ENCODE measurements at regions not wholly inside any gene's neighbourhood (a gene's known extent, or its start where the extent isn't known, plus 50 kb on each side); places are given as distances from the start of the nearest gene placed in this dataset.
"Not testable (repeated sequence)": the region's sequence is repeated elsewhere in the genome, so short reads cannot be mapped to it uniquely, and the experiment has no call there.

DNA sequence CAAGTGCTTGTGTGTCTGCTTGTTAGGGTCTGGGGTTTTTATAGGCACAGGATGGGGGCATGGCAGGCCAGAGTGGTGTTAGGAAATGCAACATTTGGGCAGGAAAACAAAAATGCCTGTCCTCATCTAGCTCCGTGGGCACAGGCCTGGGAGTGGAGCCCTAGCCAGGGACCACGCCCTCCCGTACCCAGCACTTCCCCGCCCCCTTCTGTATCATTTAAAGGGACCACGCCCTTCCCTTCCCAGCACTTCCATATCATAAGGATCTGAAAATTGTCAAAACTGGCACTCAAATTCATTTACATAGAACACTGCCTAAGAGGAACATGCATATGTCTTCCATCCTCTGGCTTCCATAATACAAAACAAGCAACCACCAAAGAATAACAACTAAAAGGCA, 185.8 kb downstream of the B3GLCT start:
- DNase-seq (ENCODE audit: low read depth): no peak

DNA sequence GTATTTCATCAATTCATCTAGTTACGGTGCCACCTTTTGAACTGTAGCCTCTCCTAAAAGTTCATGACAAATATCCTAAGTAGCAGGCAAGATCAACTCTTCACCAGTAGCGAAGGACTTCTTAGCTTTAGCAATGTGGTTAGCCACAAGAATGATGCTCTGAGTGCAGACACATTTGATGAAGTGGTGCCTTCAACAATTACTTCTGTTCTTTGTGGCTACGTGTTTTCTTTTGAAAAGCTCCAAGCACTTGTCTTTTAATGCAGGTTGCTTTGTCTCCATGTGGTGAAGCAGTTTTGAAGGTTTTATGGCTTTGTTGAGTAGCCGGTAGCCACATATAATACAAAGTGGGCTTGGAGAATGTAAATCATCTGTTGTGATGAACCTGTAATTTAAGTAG, 194.7 kb downstream of the B3GLCT start:
- DNase-seq (ENCODE audit: low read depth): no peak

DNA sequence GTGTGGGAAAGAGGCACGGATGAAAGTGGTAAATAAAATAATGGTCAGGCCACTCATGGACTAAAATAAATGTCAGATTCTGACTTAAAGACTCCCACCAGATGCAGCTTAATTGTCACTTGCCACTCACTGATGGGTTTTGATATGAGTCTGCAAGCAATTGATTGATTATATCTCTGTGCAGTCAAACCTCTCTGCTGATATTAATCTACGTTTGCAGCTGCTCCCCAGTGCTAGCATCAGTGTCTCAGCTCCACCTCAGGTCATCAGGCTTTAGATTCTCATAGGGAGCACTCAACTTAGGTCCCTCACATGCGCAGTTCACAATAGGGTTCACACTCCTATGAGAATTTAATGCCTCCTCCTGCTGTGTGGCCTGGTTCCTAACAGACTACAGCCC, 195.3 kb downstream of the B3GLCT start:
- no peak for DNase-seq (ENCODE audit: low read depth)

DNA sequence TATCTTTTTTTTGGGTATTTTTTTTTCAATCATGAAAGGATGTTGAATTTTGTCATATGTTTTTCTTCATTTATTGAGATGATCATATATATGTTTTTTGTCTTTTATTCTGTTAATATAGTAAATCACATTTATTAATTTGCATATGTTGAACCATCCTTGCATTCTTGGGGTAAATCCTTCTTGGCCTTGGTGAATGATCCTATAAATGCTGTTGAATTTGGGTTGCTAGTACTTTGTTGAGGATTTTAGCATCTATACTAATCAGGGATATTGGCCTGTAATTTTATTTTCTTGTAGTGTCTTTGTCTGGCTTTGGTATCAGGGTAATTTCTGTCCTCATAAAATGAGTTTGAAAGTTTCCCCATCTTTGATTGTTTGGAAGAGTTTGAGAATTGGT, 199.9 kb downstream of the B3GLCT start:
- no peak for DNase-seq (ENCODE audit: low read depth)

DNA sequence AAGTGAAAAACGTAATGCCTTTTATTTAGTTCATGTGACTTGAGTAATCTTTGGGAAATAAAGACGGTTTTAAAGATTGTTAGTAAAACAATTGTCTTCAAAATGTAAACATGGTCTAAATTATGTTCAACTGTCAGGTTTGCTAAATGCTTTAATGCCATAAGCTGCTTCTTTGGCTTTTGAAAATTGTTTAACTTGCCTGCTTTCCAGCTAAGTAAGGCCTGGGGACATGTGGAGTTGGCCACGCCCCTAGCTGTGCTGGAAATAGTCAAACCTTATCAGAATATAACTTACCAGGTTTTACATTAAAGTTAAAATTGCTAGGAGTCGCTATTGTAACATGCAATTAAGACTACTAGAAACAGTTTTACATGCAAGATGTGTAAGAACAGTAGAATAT, 203.9 kb downstream of the B3GLCT start:
- not testable (repeated sequence) for DNase-seq (ENCODE audit: low read depth)

DNA sequence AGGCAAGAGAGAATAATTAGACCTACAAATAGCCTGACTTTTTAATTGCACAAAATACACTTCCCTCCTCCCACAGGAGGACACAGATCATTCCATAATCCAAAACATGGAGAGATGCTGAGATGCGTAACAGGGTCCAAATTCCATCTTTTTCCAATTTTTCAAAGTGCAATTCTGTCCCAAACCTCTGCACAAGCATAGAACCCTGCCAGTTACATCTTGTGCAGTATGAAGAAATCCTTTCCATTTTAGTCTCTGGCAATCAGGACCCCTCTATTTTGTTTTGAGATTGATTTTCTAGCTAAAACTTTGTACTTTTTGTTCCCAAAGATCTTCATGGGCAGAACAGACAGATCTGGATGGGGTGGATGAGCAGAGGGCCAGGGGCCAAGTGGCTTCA, 209.2 kb downstream of the B3GLCT start:
- DNase-seq (ENCODE audit: low read depth): no peak

DNA sequence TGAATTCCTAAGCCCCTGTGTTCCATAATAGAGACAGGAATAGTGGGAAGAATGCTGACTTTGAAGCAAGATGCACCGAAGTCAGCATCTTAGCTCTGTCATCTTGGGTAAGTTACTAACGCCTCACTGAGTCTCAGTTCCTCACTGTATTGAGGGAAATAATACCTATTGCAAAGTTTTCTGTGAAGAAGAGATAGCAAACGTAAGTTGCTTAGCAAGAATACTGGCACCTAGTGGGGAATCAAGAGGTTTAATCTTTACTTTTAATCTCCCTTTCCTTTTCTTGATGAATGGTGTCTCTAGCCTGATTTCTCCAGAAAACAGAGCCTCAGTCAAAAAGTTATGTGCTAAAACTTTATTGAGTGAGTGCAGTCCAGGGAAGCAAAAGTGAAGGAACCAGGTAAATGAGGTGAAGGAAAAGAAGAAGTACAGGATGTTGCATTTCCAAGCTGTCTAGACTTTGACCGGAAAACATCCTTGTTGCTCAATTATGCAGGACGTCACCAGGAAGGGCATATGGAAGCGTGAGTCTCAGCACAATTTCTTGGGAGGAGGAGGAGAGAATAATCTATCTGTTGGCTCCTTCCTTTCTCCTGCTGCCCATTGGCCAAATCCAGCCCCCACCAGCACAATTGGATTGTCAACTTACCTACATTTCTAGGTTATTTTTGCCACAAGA, 210.0 kb downstream of the B3GLCT start:
- no peak for DNase-seq (ENCODE audit: low read depth)

DNA sequence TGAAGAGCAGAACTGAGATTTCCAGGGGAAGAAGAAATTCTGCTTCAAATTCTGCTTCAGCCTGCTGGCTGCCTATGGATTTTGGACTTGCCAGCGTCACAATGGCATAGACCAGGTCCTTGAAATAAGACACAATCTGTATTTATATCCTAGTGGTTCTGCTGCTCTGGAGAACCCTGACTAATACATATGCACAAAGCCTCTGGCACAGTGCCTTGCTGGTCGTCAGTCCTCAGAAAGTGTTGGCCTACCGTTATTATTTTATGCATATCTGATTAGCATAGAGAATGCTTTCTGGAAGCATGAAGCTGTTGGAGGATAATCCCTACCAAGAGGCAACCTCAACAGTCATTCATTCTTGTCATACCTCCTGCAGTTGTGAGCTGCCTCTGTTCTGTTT, 213.7 kb downstream of the B3GLCT start:
- DNase-seq (ENCODE audit: low read depth): no peak

DNA sequence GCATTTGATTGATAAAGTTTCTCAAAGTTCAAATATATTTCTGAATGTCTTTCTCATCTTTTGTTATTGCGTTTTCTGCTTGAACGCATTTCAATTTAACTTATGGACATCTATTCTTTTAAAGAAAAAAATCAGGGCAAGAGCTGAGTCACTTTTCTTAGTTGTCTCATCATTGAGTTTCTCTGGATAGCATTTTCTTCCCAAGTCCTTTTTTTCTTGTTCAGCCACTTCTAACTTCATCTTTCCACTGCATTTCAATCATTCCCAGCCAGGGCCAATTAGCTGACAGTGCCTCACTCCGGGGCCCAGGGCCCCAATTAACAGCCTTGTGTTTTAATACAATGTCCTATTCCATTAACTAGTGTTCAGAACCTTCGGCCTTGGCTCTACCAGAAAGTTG, 216.3 kb downstream of the B3GLCT start:
- no peak for DNase-seq (ENCODE audit: low read depth)

DNA sequence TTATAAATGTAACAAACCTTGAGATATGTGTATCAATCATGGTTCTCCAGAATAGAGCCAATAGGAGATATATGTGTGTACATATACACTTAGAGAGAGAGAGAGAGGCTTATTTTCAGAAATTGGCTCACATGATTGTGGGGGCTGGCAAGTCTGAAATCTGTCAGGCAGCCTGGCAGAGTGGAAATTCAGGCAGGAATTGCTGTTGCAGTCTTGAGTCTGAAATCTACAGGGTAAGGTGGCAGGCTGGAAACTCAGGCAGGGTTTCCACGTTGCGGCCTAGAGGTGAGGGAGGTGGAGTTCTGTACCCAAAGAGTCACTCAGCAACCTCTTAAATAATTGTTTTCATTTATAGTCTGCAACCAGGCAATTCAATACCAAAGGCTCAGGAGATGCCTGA, 218.4 kb downstream of the B3GLCT start:
- DNase-seq (ENCODE audit: low read depth): no peak

DNA sequence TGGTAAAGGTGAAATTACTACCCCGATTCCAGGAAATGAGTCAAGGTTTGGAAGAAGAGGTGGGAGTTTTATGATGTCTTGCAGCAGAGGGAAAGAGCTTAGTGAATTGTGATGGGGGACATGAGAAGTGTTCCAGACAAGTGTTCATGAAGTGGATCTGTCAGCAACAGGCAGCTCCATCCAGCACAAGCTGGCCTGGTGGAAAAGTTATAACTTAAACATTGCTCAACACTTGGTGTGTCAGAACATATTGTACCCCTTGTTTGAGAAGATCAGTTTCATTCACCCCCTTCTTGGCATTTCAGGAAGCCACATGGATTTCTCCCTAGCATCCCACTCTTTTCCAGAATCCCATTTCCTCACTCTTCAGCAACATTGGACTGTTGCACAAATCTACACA, 222.0 kb downstream of the B3GLCT start:
- no peak for DNase-seq (ENCODE audit: low read depth)

DNA sequence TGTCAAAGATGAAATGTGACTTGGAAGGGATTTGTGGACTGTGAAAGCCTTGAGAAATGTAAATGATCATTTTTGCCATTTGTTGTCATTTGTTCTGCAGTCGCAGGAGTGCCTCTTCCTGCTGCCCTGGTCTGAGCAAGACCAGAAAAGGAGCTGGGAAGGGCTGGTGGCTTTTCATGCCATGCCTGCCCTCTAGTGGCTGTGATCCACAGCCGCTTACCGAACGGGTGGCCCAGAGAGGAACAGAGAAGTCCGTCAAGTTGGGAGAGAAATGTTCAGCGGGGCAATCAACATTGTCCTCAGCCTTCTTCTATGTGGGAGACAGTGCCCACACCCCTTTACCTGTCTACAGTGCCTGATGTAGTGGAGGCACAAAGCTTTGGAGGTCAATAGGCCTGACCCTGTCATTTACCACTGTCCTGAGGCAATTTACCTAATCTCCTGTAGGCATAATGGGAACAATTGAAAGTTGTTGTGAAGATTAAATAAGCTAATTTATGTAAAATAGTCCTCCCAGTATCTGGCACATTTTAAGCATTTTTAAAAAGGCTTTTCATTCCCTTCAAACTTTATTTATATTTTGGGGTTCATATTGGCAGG, 224.5 kb downstream of the B3GLCT start:
- DNase-seq (ENCODE audit: low read depth): peak; percentile 11

DNA sequence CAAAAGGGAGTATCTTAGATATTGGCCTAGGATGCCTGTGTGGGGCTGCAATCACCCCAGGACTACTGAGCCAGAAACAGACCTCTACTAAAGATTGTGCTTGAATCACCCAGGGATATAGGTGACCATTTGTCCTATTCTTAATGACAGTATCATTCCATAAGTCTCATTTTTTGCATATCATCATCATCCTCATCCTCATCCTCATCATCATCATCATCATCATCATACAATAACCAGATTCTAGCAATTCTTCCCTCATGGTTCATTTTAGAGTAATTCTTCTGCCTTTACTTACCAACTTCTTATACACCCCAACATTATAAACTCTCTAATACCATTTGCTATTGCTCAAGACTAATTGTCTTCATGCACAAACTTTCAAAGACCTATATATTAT, 226.6 kb downstream of the B3GLCT start:
- no peak for DNase-seq (ENCODE audit: low read depth)

DNA sequence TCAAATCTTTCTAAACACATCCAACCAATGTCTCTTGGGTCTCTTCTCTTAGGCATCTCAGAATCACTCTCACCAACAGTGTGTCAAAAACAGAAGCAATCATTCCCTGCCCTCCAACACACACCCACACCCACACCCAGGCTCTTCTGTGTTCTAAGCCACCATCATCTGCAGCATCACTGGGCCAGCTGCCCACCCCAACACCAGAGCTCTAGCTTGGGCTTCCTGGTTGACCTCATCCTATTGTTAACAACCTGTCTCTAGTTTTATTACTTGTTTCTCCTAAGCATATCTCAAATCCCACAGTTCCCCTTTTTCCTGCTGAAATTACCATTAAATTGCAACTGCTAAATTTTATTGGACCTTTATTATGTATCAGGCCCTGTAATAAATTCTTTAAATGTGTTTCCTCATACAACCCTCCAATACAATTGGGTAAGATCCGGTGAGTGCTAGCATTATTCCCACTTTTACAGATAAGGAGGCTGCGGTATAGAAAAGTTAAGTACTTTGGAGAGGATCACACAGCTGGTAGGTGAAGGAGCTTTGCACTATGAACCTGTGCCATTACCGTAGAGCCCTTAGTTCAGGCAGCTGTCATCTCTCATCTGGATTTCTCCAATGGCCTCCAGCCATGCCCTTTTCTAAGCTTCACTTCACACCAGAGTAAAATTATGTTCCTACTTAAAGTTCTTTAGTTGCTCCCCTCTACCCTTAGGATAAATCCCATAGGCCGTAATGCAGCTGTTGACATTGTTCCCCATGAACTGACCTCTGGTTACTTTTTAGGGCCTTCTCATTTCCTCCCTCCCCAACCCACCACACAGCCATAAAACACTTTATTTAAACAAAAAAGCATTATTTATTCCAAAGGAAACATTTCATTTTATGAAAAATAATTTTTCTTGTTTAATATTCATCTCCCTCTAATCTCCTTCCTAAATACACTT, 227.7 kb downstream of the B3GLCT start:
- DNase-seq (ENCODE audit: low read depth): no peak

DNA sequence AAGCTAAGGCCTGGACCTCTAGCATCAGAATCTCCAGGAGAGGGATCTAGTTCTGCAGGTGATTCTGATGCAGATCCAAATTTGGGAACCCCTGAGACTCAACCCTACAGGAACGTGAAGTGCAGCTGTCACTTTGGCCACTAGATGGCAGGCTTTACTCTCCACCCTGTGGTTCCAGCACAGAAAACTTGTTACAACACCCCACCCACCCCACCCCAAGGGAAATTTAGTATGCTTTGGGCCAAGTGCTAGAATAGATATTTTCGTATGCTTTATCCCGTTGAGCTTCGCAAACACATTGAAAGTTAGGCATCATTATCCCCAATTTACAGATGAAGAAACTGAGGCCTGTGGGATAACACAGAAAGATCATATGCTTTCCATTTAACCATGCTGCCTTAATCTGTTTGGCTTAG, 232.0 kb downstream of the B3GLCT start:
- peak; percentile 9 for DNase-seq (ENCODE audit: low read depth)

DNA sequence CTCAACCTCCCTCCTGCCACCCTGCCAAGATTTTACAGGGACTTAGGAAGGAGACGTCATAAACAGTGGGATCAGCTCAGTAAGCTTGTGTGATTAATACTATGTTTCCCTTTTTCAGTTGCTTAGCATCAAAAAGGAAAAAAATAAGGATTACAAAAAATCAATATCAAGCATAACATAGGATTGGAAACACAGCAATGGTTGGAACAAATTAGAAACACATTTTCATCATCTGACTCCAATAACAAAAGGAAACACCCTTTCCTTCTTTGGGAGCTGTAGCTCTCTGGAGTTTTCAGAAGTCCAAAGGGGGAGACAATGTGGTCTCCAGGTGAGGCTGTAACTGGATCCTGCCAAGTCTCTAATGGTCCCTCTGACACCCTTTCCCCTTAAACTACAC, 233.4 kb downstream of the B3GLCT start:
- no peak for DNase-seq (ENCODE audit: low read depth)

DNA sequence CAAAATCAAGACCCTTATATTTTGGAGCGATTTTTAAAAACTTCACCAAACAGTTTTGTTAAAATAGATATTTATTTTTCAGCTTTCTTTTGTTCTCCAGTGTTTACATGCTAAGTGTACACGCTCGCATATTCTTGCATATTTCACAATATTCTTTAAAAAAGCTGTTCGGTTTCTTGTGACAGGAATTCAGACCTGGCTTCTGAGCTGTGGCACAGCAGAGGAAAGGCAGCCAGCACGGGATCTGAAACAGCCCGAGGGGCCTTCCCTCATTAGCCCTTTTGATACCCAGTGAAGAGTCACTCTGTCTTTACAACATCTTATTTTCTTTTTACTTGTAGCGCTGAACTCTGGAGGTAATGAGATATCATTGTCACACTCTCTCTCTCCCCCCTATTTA, 234.0 kb downstream of the B3GLCT start:
- no peak for DNase-seq (ENCODE audit: low read depth)

DNA sequence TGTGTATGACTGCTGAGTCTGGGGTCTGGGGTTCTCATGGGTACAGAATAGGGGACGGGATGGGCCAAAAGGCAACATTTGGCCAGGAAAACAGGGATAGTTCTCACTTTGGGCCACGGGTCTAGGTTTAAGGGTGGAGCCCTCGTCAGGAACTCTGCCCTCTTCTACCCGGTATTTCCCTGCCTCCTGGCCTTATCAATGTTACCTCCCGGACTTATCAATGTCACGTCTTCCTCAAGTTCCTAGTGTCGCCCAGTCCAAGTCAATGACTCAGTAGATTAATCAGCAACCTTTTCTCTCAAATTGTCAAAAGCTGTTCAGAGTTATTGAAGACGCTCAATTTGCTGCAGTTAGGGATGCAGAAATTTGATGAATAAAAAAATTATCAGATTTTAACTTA, 234.8 kb downstream of the B3GLCT start:
- no peak for DNase-seq (ENCODE audit: low read depth)

DNA sequence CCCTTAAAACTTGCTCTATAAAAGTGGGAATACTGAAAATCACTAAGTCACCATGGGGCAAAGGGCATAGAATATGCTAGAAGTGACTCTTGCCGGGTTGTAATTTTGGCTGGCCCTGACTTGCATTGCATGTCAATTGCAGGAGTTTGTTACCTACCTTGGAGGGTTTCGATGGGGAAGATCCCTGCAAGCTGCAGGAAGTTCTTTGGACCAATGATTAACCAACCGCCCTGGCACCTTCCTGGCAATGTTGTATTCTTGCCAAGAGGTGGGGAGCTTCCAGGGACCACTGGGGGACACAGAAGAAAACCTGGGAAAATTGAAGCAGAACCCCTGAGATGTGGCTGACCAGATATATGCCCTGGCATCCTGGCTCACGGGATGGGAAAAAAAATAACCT, 235.8 kb downstream of the B3GLCT start:
- no peak for DNase-seq (ENCODE audit: low read depth)

DNA sequence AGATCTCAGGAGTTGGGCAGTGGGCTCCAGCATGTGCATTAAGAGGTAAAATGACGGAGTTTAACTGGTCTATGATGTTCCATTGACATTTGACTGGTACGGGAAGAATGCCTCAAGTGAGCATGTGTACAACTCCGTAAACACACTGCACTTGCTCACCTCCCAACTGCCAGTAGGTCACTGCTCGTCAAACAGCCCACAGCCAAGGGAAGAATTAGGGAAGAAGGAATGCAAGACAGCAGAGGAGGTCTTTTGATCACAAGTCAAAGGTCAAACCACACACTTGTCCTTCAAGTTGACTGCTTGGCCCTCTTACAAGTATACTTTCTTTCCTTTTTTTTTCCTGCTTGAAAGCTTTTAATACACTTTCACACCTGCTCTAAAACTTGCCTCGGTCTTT, 236.7 kb downstream of the B3GLCT start:
- no peak for DNase-seq (ENCODE audit: low read depth)

DNA sequence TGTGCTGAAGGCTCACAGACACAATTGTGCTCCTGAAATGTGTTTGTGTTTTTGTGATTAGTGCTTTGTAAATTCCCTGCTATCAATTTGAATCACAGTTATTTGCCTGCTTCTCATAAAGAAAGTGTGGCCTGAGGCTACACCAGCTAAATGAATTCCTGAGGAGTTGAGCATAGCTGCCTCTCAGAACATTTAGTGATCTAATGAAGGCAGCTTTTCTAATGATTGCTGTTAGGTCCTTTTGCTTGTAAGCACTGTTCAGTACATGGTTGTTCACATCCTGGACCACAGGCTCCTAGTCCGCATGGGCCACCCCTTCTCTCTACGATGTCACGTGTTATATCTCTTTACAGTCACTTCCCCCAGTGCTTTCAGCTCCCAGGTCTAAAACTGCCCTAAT, 238.2 kb downstream of the B3GLCT start:
- no peak for DNase-seq (ENCODE audit: low read depth)

DNA sequence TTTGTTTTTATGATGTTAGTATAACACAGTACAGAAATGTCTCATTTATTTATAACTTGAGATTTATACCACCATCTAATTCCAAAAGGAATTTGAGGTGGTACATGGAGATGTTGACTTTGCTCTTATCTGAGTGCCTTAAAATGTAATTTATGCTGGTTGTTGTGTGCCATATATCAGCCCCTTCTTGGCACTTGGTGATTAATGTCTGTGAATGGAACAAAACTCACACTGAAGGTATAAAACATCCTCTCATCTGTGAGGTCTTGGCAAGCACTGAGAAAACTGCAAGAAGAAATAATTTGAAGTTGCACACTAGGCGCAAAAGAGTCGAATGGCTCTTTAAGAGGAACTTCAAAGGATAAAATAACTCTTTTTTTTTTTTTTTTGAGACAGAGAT, 240.4 kb downstream of the B3GLCT start:
- no peak for DNase-seq (ENCODE audit: low read depth)

All from HS-27A (cell line).